GM12872 (cell line): ENCODE measurements at regions not wholly inside any gene's neighbourhood (a gene's known extent, or its start where the extent isn't known, plus 50 kb on each side); places are given as distances from the start of the nearest gene placed in this dataset.

ENCODE experiments used
- TF ChIP-seq, protein P1 (sequence below): IDR thresholded peaks from 3 replicates; pipeline ENCODE4 v1.5.1; 2011; ENCODE audit warnings: low read depth, mild to moderate bottlenecking, low read length, moderate library complexity; ENCODE audit not compliant: insufficient read depth

DNA sequence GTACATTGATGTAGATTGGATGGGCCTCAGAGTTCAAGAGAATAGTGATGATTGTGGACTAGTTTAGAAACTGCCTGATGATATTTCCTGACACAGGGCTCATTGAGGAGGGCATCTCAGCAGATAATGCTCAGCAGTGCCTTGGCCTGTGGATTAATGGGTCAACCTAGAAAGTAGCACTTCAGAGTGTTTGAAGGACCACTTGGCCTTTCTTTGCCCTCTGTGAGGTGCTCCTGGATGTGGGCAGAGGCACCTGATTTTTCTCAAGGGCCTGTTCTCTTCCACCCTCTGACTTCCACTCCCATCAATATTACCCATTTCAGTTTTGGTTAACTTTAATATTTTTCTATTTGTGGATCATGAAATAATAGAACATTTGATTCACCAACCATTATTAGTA lies 270.6 kb upstream of the BMP2 start:
- TF ChIP-seq, protein P1, sequence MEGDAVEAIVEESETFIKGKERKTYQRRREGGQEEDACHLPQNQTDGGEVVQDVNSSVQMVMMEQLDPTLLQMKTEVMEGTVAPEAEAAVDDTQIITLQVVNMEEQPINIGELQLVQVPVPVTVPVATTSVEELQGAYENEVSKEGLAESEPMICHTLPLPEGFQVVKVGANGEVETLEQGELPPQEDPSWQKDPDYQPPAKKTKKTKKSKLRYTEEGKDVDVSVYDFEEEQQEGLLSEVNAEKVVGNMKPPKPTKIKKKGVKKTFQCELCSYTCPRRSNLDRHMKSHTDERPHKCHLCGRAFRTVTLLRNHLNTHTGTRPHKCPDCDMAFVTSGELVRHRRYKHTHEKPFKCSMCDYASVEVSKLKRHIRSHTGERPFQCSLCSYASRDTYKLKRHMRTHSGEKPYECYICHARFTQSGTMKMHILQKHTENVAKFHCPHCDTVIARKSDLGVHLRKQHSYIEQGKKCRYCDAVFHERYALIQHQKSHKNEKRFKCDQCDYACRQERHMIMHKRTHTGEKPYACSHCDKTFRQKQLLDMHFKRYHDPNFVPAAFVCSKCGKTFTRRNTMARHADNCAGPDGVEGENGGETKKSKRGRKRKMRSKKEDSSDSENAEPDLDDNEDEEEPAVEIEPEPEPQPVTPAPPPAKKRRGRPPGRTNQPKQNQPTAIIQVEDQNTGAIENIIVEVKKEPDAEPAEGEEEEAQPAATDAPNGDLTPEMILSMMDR, result no peak

DNA sequence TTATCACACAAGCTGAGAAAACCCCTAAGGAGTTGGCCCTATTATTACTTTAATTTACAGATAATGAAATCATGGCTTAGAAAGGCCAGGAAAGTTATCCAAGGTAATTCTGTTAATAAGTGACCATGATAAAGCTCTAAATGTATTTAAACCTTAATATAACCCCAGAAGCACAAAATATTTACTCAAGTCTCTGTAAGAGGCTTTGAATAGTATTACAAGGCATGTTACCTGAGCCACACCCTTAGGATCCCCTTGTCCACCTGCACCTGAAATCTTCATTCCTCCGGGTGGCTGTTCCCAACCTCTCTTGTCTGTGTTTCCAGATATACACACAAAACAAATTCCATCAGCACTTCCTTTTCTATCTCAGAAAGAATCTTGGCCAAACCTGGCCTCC lies 271.6 kb upstream of the BMP2 start:
- TF ChIP-seq, protein P1, result no peak

DNA sequence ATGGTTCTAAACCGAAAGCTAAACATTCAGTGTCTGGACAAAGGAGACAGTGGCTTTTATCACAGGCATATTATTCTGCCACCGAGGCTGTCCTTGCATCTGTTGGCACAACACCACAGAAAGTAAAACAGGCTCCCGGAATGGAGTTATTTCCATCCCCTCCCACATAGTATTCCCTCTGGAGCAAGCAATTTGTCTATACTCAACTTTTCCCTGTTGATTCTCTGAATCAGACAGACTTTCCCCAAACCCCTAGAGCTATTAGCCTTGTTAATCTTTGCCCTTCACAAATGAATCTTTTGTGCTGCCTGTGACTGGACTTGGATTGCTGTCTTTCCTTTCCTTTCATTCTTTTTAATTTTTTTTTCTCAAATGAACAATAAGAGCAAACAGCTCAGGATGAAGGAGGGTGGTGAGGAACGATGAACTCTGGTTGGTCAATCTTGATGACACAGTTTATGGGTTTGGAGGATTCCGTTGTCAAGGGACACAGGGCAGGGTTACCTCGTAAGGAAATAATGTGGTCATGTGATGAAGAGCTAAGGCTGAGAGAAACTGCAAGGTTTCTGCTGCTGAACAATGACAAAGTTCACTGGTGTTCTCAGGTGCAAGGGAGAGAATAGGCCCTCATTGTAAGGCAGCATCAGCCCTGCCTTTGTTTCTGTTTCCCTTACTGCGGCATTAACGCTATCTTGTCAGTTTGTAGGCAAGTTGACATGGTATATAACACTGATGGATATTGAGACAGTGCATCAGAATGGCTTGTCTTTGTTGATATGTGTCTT lies 275.0 kb upstream of the BMP2 start:
- TF ChIP-seq, protein P1, result no peak

DNA sequence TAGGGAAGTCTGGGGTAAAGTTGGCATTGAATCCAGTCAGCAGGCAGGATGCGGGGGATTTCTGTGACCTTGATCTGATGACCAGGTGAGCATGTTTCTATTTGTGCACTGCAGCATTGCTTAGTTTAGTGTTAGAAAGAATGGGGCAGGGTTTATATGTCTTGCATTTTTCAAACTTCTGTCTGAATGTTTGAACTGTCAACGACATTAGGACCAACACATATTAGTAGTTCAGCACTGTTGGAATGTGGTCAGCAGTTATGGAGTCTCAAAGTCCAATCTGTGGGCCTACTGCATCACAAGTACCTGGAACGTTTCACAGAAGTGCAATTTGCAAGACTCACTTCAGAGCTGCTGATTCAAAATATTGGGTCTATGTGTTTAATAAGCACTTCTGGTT lies 276.6 kb upstream of the BMP2 start:
- TF ChIP-seq, protein P1, result no peak

DNA sequence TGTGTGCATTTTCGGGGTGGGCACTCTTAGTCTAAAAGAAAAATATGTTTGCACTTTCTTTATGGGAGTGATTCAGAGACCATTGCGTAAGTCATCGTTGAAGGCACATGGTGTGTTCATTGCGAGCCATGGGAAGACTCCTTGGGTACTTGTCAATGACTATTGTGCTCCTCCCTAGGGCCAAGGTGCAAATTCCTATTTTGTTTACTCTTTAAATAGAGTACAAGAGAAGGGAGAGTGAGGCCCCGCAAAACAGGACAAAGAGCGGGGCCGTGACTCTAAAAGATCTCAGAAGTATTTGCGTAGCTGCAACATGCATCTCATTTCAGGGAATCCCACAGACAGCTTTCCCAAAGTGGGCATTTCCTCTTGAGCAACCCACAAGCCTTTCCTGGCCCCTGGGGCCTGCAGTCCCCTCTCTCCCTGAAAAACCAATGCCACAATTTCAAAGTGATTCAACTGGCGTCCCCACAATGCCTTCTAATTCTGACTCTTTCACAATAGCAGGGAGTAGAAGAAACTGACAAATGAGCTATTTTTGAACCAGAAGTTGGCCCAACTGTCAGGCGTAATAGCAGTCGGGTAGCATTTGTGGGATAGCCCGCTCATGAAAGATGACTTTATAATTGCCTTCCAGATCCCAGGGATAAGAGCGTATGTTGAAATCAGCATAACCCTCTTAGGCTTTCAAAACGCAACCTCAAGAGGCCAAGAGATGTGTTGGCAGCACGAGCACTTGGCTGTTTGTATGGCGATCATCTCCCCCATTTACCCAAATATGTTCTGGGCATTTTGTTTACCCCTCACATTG lies 277.9 kb upstream of the BMP2 start:
- TF ChIP-seq, protein P1, result no peak

DNA sequence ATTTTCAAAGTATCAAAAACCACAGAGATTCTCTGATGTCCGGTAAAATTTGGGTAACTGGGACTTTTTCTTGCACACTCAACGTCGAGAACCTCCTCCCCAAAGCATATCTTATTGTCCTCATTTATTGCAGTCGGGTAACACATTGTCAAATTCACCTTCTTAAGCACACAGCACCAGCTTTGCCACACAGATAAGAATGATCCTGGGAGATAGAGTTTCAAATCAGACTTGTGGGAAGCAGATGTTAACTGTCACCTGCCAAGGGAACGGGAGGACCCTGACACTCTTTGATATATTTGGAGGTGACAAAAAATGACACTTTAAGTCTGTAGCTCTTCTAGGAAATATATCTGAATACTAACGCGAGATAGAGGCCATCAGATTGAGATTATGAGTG lies 282.1 kb upstream of the BMP2 start:
- TF ChIP-seq, protein P1, result no peak

DNA sequence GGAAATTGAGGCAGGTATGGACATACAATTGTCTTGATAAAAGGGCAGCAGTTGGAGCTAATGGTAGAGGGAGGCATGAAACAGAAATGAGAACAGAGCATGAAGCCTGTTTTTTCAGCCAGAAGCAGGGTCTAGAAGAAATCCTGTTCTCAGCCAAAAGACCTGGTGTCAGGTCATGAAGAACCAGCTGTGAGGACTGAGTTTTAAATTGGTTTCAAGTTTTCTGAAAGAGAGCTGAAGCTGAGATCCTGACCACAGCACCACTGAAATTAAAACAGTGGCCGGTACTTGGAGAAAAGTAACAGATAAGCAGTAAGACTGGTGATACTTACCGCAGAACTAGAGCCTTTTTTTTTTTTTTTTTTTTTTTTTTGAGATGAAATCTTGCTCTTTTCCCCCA lies 283.8 kb upstream of the BMP2 start:
- TF ChIP-seq, protein P1, result no peak
